ENCODE measurements at regions not wholly inside any gene's neighbourhood (a gene's known extent, or its start where the extent isn't known, plus 50 kb on each side); places are given as distances from the start of the nearest gene placed in this dataset.

GRCh38 chr14:89542786-89543424 lies 125.9 kb upstream of the FOXN3 start:
- TF ChIP-seq POLR2AphosphoS5 (IDR thresholded peaks at IDR 0.05; ENCODE audit: low read length) = no peak
- no peak for TF ChIP-seq BCL3 (IDR thresholded peaks at IDR 0.05; ENCODE audit: borderline replicate concordance, insufficient read depth, low read depth, low read length, poor library complexity, severe bottlenecking)
- no peak for TF ChIP-seq RB1 (IDR thresholded peaks at IDR 0.05; ENCODE audit: borderline replicate concordance)
- TF ChIP-seq ZSCAN29 (IDR thresholded peaks at IDR 0.05) = no peak
- TF ChIP-seq NFYB (IDR thresholded peaks at IDR 0.05; ENCODE audit: insufficient read depth, low read depth, low read length) = no peak
- no peak for TF ChIP-seq SMARCA5 (IDR thresholded peaks at IDR 0.05)
- TF ChIP-seq ATF2 (IDR thresholded peaks at IDR 0.05; ENCODE audit: low read length) = no peak
- TF ChIP-seq CTCF (IDR thresholded peaks at IDR 0.05 in 2 of 3, conservative IDR thresholded peaks at IDR 0.05 in 1 of 3; ENCODE audit: control insufficient read depth in 2 of 3, extremely low read depth in 1 of 3, insufficient read depth in 1 of 3, low read depth in 3 of 3, low read length in 3 of 3) = no peak

Data from GM12878 (cell line).